ENCODE measurements at regions not wholly inside any gene's neighbourhood (a gene's known extent, or its start where the extent isn't known, plus 50 kb on each side); places are given as distances from the start of the nearest gene placed in this dataset.

GRCh38 chr13:87058786-87059329 lies 612.3 kb upstream of the SLITRK5 start:
- DNase-seq (ENCODE audit: low spot score), result no peak
- intact Hi-C loops (cut with DNase I), result no loop called here
- 62% methylated on average over 5 of the region's 5 CpGs for WGBS
- Histone ChIP-seq H3K4me1 (replicated peaks) (no peaks in the 10 kb centered on the region), H3K9me3 (no peaks in the 10 kb centered on the region), H3K4me3 (no peak overlapping the region), H3K27me3 (replicated peaks; ENCODE audit: insufficient read depth) (no peaks in the 10 kb centered on the region), H3K27ac (no peak overlapping the region), H3K36me3 (no peaks in the 10 kb centered on the region)
- TF ChIP-seq POLR2A (IDR thresholded peaks at IDR 0.05) (no peak), POLR2AphosphoS5 (IDR thresholded peaks at IDR 0.05) (no peak)
- TF ChIP-seq, protein P1, sequence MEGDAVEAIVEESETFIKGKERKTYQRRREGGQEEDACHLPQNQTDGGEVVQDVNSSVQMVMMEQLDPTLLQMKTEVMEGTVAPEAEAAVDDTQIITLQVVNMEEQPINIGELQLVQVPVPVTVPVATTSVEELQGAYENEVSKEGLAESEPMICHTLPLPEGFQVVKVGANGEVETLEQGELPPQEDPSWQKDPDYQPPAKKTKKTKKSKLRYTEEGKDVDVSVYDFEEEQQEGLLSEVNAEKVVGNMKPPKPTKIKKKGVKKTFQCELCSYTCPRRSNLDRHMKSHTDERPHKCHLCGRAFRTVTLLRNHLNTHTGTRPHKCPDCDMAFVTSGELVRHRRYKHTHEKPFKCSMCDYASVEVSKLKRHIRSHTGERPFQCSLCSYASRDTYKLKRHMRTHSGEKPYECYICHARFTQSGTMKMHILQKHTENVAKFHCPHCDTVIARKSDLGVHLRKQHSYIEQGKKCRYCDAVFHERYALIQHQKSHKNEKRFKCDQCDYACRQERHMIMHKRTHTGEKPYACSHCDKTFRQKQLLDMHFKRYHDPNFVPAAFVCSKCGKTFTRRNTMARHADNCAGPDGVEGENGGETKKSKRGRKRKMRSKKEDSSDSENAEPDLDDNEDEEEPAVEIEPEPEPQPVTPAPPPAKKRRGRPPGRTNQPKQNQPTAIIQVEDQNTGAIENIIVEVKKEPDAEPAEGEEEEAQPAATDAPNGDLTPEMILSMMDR (IDR thresholded peaks at IDR 0.05), result no peak

GRCh38 chr13:87078947-87079795 lies 592.0 kb upstream of the SLITRK5 start:
- WGBS, result 94% methylated on average over 31 of the region's 34 CpGs
- TF ChIP-seq POLR2AphosphoS5 (IDR thresholded peaks at IDR 0.05) (no peak), POLR2A (IDR thresholded peaks at IDR 0.05) (no peak)
- TF ChIP-seq, protein P1 (IDR thresholded peaks at IDR 0.05), result no peak
- Histone ChIP-seq H3K27me3 (replicated peaks; ENCODE audit: insufficient read depth) (no peaks in the 10 kb centered on the region), H3K4me1 (replicated peaks) (no peaks in the 10 kb centered on the region), H3K36me3 (no peaks in the 10 kb centered on the region), H3K4me3 (no peak overlapping the region), H3K27ac (no peak overlapping the region), H3K9me3 (no peaks in the 10 kb centered on the region)
- intact Hi-C loops (cut with DNase I), result no loop called here
- DNase-seq (ENCODE audit: low spot score), result no peak

GRCh38 chr13:87080100-87080779 lies 590.9 kb upstream of the SLITRK5 start:
- TF ChIP-seq POLR2A (IDR thresholded peaks at IDR 0.05) (no peak), POLR2AphosphoS5 (IDR thresholded peaks at IDR 0.05) (no peak)
- TF ChIP-seq, protein P1 (IDR thresholded peaks at IDR 0.05), result no peak
- no peak overlapping the region for H3K4me3 ChIP-seq
- H3K36me3 ChIP-seq, result no peaks in the 10 kb centered on the region
- intact Hi-C loops (cut with DNase I), result no loop called here
- WGBS, result 93% methylated on average over 25 of the region's 27 CpGs
- H3K27ac ChIP-seq, result no peak overlapping the region
- no peaks in the 10 kb centered on the region for H3K27me3 ChIP-seq (replicated peaks; ENCODE audit: insufficient read depth)
- H3K9me3 ChIP-seq, result no peaks in the 10 kb centered on the region
- no peaks in the 10 kb centered on the region for H3K4me1 ChIP-seq (replicated peaks)
- DNase-seq (ENCODE audit: low spot score), result no peak

- no peaks in the 10 kb centered on the region for H3K9me3 ChIP-seq
- TF ChIP-seq POLR2A (IDR thresholded peaks at IDR 0.05), result no peak
- TF ChIP-seq, protein P1 (IDR thresholded peaks at IDR 0.05), result no peak
- no peak for TF ChIP-seq POLR2AphosphoS5 (IDR thresholded peaks at IDR 0.05)
- no peak for DNase-seq (ENCODE audit: low spot score)
- no peak overlapping the region for H3K4me3 ChIP-seq
- no peaks in the 10 kb centered on the region for H3K36me3 ChIP-seq
- intact Hi-C loops (cut with DNase I), result no loop called here
- no peaks in the 10 kb centered on the region for H3K4me1 ChIP-seq (replicated peaks)
- no peaks in the 10 kb centered on the region for H3K27me3 ChIP-seq (replicated peaks; ENCODE audit: insufficient read depth)
- H3K27ac ChIP-seq, result no peak overlapping the region
- 91% methylated on average over 5 of the region's 5 CpGs for WGBS
Observed at GRCh38 chr13:87084192-87084591, 587.0 kb upstream of the SLITRK5 start.
